ENCODE measurements at regions not wholly inside any gene's neighbourhood (a gene's known extent, or its start where the extent isn't known, plus 50 kb on each side); places are given as distances from the start of the nearest gene placed in this dataset.

DNA sequence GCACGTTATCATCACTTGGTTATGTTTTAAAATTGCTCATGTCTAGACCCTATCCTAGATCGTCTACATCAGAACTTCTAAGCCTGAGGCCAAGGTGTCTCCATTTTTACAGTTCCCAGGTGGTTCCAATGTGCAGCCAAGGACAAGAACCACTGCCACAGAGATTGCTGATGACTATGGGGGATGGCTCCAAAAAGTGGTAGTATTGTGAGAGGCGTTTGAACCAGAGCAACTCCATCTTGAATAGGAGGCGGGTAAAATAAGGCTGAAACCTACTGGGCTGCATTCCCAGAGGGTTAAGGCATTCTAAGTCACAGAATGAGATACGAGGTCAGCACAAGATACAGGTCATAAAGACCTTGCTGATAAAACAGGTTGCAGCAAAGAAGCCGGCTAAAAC is 195.6 kb upstream of the FOXN2 start:
- no peak for TF ChIP-seq TCF12 (IDR thresholded peaks at IDR 0.05; ENCODE audit: low read depth)
- TF ChIP-seq EP300 (IDR thresholded peaks at IDR 0.05; ENCODE audit: borderline replicate concordance): no peak
- TF ChIP-seq RAD21 (IDR thresholded peaks at IDR 0.05; ENCODE audit: low read depth): no peak
- TF ChIP-seq ZBTB7A (IDR thresholded peaks at IDR 0.05; ENCODE audit: low read depth): no peak
- TF ChIP-seq, protein P1, sequence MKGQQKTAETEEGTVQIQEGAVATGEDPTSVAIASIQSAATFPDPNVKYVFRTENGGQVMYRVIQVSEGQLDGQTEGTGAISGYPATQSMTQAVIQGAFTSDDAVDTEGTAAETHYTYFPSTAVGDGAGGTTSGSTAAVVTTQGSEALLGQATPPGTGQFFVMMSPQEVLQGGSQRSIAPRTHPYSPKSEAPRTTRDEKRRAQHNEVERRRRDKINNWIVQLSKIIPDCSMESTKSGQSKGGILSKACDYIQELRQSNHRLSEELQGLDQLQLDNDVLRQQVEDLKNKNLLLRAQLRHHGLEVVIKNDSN (IDR thresholded peaks at IDR 0.05): no peak
- TF ChIP-seq, protein P2, sequence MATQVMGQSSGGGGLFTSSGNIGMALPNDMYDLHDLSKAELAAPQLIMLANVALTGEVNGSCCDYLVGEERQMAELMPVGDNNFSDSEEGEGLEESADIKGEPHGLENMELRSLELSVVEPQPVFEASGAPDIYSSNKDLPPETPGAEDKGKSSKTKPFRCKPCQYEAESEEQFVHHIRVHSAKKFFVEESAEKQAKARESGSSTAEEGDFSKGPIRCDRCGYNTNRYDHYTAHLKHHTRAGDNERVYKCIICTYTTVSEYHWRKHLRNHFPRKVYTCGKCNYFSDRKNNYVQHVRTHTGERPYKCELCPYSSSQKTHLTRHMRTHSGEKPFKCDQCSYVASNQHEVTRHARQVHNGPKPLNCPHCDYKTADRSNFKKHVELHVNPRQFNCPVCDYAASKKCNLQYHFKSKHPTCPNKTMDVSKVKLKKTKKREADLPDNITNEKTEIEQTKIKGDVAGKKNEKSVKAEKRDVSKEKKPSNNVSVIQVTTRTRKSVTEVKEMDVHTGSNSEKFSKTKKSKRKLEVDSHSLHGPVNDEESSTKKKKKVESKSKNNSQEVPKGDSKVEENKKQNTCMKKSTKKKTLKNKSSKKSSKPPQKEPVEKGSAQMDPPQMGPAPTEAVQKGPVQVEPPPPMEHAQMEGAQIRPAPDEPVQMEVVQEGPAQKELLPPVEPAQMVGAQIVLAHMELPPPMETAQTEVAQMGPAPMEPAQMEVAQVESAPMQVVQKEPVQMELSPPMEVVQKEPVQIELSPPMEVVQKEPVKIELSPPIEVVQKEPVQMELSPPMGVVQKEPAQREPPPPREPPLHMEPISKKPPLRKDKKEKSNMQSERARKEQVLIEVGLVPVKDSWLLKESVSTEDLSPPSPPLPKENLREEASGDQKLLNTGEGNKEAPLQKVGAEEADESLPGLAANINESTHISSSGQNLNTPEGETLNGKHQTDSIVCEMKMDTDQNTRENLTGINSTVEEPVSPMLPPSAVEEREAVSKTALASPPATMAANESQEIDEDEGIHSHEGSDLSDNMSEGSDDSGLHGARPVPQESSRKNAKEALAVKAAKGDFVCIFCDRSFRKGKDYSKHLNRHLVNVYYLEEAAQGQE (IDR thresholded peaks at IDR 0.05; ENCODE audit: low read depth): no peak
